Neural progenitor cell (in vitro differentiated cells): ENCODE measurements at regions not wholly inside any gene's neighbourhood (a gene's known extent, or its start where the extent isn't known, plus 50 kb on each side); places are given as distances from the start of the nearest gene placed in this dataset.

Experiments
- EZH2 ChIP-seq: fragments of 200-600 bp; sonication (generic); IDR thresholded peaks from 2 replicates; pipeline ENCODE4 v1.6.1; 2017; ENCODE audit warnings: antibody characterized with exemption, mild to moderate bottlenecking, moderate library complexity
- EZH2phosphoT487 ChIP-seq: fragments of 200-600 bp; sonication (generic); IDR thresholded peaks from 2 replicates; pipeline ENCODE4 v1.6.1; 2017; ENCODE audit warnings: antibody characterized with exemption
- TF ChIP-seq, protein P1 (sequence below): fragments of 200-600 bp; sonication (generic); IDR thresholded peaks from 2 replicates; pipeline ENCODE4 v1.5.1; 2017; ENCODE audit warnings: antibody characterized with exemption, mild to moderate bottlenecking

DNA sequence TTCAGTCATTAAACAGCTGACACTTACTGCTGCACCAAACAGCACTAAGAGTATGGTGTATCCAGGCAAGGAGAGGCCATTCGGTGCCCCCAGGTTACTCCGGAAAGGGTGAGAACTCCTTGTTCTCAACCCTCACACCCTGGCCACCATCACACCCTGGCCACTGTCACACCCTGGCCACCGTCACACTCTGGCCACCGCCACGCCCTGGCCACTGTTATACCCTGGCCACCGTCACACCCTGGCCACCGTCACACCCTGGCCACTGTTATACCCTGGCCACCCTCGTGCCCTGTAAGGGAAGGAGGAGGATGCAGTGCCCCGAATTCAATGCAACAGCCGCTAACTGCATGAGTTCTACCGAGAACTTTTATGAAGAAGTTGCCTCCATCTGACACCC lies 644.4 kb downstream of the TBC1D22A start:
- TF ChIP-seq, protein P1, sequence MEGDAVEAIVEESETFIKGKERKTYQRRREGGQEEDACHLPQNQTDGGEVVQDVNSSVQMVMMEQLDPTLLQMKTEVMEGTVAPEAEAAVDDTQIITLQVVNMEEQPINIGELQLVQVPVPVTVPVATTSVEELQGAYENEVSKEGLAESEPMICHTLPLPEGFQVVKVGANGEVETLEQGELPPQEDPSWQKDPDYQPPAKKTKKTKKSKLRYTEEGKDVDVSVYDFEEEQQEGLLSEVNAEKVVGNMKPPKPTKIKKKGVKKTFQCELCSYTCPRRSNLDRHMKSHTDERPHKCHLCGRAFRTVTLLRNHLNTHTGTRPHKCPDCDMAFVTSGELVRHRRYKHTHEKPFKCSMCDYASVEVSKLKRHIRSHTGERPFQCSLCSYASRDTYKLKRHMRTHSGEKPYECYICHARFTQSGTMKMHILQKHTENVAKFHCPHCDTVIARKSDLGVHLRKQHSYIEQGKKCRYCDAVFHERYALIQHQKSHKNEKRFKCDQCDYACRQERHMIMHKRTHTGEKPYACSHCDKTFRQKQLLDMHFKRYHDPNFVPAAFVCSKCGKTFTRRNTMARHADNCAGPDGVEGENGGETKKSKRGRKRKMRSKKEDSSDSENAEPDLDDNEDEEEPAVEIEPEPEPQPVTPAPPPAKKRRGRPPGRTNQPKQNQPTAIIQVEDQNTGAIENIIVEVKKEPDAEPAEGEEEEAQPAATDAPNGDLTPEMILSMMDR: no peak
- TF ChIP-seq EZH2 (no peak), EZH2phosphoT487 (no peak)
